G401.6 (cell line): ENCODE measurements at regions not wholly inside any gene's neighbourhood (a gene's known extent, or its start where the extent isn't known, plus 50 kb on each side); places are given as distances from the start of the nearest gene placed in this dataset.

ENCODE experiments used
- FAIRE-seq: peaks from 2 replicates; lab custom pipeline; 2012; peaks lifted over from hg19 to GRCh38; lab: Jason Lieb, UNC

- FAIRE-seq = no peak
Measured at GRCh38 chr2:156647377-156648010, 211.3 kb downstream of the GPD2 start.

- FAIRE-seq = no peak
Measured at GRCh38 chr2:156648522-156648921, 212.3 kb downstream of the GPD2 start.

GRCh38 chr2:156649596-156649995 is 213.4 kb downstream of the GPD2 start:
- no peak for FAIRE-seq

- FAIRE-seq = no peak
Measured at GRCh38 chr2:156652691-156653090, 216.5 kb downstream of the GPD2 start.

- FAIRE-seq = no peak
Measured at GRCh38 chr2:156653675-156654074, 217.5 kb downstream of the GPD2 start.

GRCh38 chr2:156657809-156658208 is 221.6 kb downstream of the GPD2 start:
- FAIRE-seq = no peak

GRCh38 chr2:156659694-156660093 is 223.5 kb downstream of the GPD2 start:
- no peak for FAIRE-seq

- no peak for FAIRE-seq
Measured at GRCh38 chr2:156663757-156664409, 227.7 kb downstream of the GPD2 start.

GRCh38 chr2:156666130-156666785 is 230.1 kb downstream of the GPD2 start:
- FAIRE-seq = no peak

- FAIRE-seq = no peak
Measured at GRCh38 chr2:156670104-156670503, 233.9 kb downstream of the GPD2 start.

- FAIRE-seq = no peak
Measured at GRCh38 chr2:156671706-156672361, 235.7 kb downstream of the GPD2 start.

GRCh38 chr2:156672556-156673332 is 236.6 kb downstream of the GPD2 start:
- FAIRE-seq = no peak

GRCh38 chr2:156673333-156673615 is 237.1 kb downstream of the GPD2 start:
- FAIRE-seq = no peak

- FAIRE-seq = no peak
Measured at GRCh38 chr2:156673981-156674380, 237.8 kb downstream of the GPD2 start.

GRCh38 chr2:156675896-156676295 is 239.7 kb downstream of the GPD2 start:
- no peak for FAIRE-seq

GRCh38 chr2:156679820-156680219 is 243.6 kb downstream of the GPD2 start:
- FAIRE-seq = no peak

GRCh38 chr2:156680266-156680665 is 244.1 kb downstream of the GPD2 start:
- no peak for FAIRE-seq

- no peak for FAIRE-seq
Measured at GRCh38 chr2:156687126-156687525, 250.9 kb downstream of the GPD2 start.

GRCh38 chr2:156687715-156688114 is 251.5 kb downstream of the GPD2 start:
- no peak for FAIRE-seq

GRCh38 chr2:156689939-156690338 is 253.8 kb downstream of the GPD2 start:
- FAIRE-seq = no peak

- no peak for FAIRE-seq
Measured at GRCh38 chr2:156691014-156691413, 254.8 kb downstream of the GPD2 start.

- no peak for FAIRE-seq
Measured at GRCh38 chr2:156695020-156695419, 258.8 kb downstream of the GPD2 start.

- no peak for FAIRE-seq
Measured at GRCh38 chr2:156695595-156695994, 259.4 kb downstream of the GPD2 start.
